Cardiac muscle cell (in vitro differentiated cells and primary cell): ENCODE measurements at regions not wholly inside any gene's neighbourhood (a gene's known extent, or its start where the extent isn't known, plus 50 kb on each side); places are given as distances from the start of the nearest gene placed in this dataset.

ENCODE experiments used
- DNase-seq, 2 donors: peaks; one replicate each; pipeline versions ENCODE4 v3.0.0 to v3.0.0-alpha.2; 2010 to 2017; ENCODE audit warnings: low read depth in 1 of 2, low spot score in 1 of 2
- H3K27ac ChIP-seq: fragments of 200-600 bp; sonication (generic); 2 replicates; pipeline ENCODE4 v1.5.1; 2016
- H3K27me3 ChIP-seq: fragments of 200-600 bp; sonication (generic); 2 replicates; pipeline ENCODE4 v1.6.0; 2016; ENCODE audit warnings: control low read depth
- H3K36me3 ChIP-seq: fragments of 200-600 bp; sonication (generic); 2 replicates; pipeline ENCODE4 v1.5.1; 2016; ENCODE audit warnings: control low read depth
- H3K4me1 ChIP-seq: fragments of 200-600 bp; sonication (generic); 2 replicates; pipeline ENCODE4 v1.8.1; 2017; ENCODE audit warnings: low read depth, mild to moderate bottlenecking, mixed run types
- H3K4me3 ChIP-seq: fragments of 200-600 bp; sonication (generic); 2 replicates; pipeline ENCODE4 v1.5.1; 2016; ENCODE audit warnings: mild to moderate bottlenecking
- H3K9me3 ChIP-seq: fragments of 200-600 bp; sonication (generic); 2 replicates; pipeline ENCODE4 v1.5.1; 2017; ENCODE audit warnings: low read depth, mild to moderate bottlenecking, control low read depth
- CTCF ChIP-seq: IDR thresholded peaks from 2 replicates; pipeline ENCODE4 v1.5.1; 2012; ENCODE audit warnings: low read depth, mild to moderate bottlenecking, low read length

DNA sequence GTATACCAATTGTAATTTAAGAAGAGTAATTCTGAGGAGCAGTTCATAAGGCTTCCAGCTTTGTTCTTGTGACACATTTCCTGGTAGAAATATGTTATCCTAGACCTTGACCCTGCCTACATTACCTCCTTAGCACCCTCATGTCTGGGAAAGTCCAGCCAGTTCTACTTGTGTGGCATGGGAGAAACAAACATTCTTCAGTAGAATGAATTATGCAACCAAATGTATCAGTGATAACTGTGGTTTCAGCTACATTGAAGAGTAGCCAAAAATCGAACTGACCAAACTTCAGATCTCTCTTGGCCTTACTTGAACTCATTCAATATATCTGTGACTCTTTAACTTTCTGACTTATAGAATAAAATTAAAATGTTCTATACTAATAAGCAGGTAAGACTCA, 308.1 kb upstream of the LYPLAL1 start:
- peak in 1 of 2 donors; percentile 81 for DNase-seq
- no peaks in the 10 kb centered on the region for H3K4me1 ChIP-seq
- no peak overlapping the region for H3K27ac ChIP-seq
- no peak for TF ChIP-seq CTCF
- H3K4me3 ChIP-seq = no peak overlapping the region
- no peaks in the 10 kb centered on the region for H3K36me3 ChIP-seq
- H3K9me3 ChIP-seq = no peaks in the 10 kb centered on the region
- no peaks in the 10 kb centered on the region for H3K27me3 ChIP-seq

DNA sequence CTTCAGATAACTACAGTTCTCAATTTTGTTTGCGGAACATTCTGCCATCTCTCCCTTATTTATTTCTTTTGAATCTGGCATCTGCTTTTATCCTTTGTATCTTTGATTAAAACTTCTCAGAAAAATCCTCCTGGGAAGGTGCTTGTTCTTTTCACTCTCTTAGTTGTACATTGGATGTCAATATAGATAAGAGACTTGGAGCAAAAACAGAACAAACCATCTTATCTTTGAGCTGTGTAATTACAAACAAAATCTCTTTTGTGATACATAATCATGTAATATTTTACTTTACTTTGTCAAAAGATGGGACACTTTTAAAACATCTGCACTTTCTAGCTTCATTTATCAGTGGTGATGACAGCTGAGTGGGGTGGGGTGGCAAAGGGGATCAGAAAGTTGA, 307.2 kb upstream of the LYPLAL1 start:
- TF ChIP-seq CTCF = no peak
- no peaks in the 10 kb centered on the region for H3K4me1 ChIP-seq
- H3K27ac ChIP-seq = no peak overlapping the region
- DNase-seq = no peak
- H3K4me3 ChIP-seq = no peak overlapping the region
- H3K36me3 ChIP-seq = no peaks in the 10 kb centered on the region
- no peaks in the 10 kb centered on the region for H3K27me3 ChIP-seq
- no peaks in the 10 kb centered on the region for H3K9me3 ChIP-seq

GRCh38 chr1:218867066-218867465, 306.6 kb upstream of the LYPLAL1 start:
- no peak for DNase-seq
- Histone ChIP-seq H3K36me3 (no peaks in the 10 kb centered on the region), H3K9me3 (no peaks in the 10 kb centered on the region), H3K27ac (no peak overlapping the region), H3K27me3 (no peaks in the 10 kb centered on the region), H3K4me1 (no peaks in the 10 kb centered on the region), H3K4me3 (no peak overlapping the region)
- no peak for TF ChIP-seq CTCF

GRCh38 chr1:218867941-218868626, 305.6 kb upstream of the LYPLAL1 start:
- DNase-seq = peak in 1 of 2 donors; percentile 34
- no peak for TF ChIP-seq CTCF
- Histone ChIP-seq H3K27ac (no peak overlapping the region), H3K9me3 (no peaks in the 10 kb centered on the region), H3K4me3 (no peak overlapping the region), H3K4me1 (no peaks in the 10 kb centered on the region), H3K36me3 (no peaks in the 10 kb centered on the region), H3K27me3 (no peaks in the 10 kb centered on the region)

DNA sequence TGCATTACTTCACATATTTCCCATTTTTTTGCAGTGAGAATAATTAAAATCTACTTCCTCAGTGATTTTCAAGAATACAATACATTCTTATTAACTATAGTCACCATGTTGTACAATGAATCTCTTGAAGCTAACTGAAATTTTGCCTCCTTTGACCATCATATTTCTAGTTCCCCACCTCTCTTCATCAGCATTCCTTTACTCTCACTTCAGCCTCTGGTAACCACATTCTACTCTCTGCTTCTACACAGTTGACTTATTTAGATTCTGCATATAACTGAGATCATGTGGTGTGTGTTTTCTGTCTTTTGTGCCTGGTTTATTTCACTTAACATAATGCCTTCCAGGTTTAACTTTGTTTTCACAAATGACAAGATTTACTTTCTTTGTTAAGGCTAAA, 304.4 kb upstream of the LYPLAL1 start:
- no peaks in the 10 kb centered on the region for H3K9me3 ChIP-seq
- H3K36me3 ChIP-seq = no peaks in the 10 kb centered on the region
- H3K27ac ChIP-seq = no peak overlapping the region
- no peak for TF ChIP-seq CTCF
- H3K4me1 ChIP-seq = no peaks in the 10 kb centered on the region
- no peak for DNase-seq
- H3K4me3 ChIP-seq = no peak overlapping the region
- no peaks in the 10 kb centered on the region for H3K27me3 ChIP-seq
